ENCODE measurements at regions not wholly inside any gene's neighbourhood (a gene's known extent, or its start where the extent isn't known, plus 50 kb on each side); places are given as distances from the start of the nearest gene placed in this dataset.

GRCh38 chr5:115389799-115390382, 93.4 kb upstream of the CCDC112 start:
- CTCF ChIA-PET (ENCODE audit: low intra/inter-chr PET ratio, low total read pairs) = no interaction called here
- peak; percentile 78 for ATAC-seq
- no peak for DNase-seq (ENCODE audit: low spot score)

More at GRCh38 chr5:115389799-115390382, 93.4 kb upstream of the CCDC112 start:
- H3K4me3 ChIP-seq (replicated peaks in 1 of 3; ENCODE audit: insufficient read depth in 1 of 3, low read depth in 2 of 3, low read length in 3 of 3) = no peak overlapping the region
- no TSS peak for BruUV-seq (replicated peaks)
- H3K27ac ChIP-seq (ENCODE audit: extremely low read length, insufficient read depth, low read length) = no peak overlapping the region
- H3K4me2 ChIP-seq (ENCODE audit: low read depth, low read length) = no peak overlapping the region
- POLR2A ChIA-PET = no interaction called here
- intact Hi-C loops (cut with micrococcal nuclease; ENCODE audit: unreplicated experiment) (no loop called here), in situ Hi-C loops (cut with HindIII; ENCODE audit: extremely low pct_ligation_motif_present, low pct_unique_long_range_greater_than_20kb) (no loop called here)
- H3K4me1 ChIP-seq (ENCODE audit: insufficient read depth, low read length) = no peaks in the 10 kb centered on the region
- TF ChIP-seq BRF2 (CRISPR knock-in tag; IDR thresholded peaks at IDR 0.05) (no peak), ATF7 (IDR thresholded peaks at IDR 0.05) (0 out of 2 replicates have a peak, but pooled peaks have one; percentile 23), ATF7 (CRISPR knock-in tag; IDR thresholded peaks at IDR 0.05) (no peak), ZNF576 (CRISPR knock-in tag; IDR thresholded peaks at IDR 0.05) (no peak), STAG1 (CRISPR knock-in tag; IDR thresholded peaks at IDR 0.05) (peak; percentile 47), MAF1 (CRISPR knock-in tag; IDR thresholded peaks at IDR 0.05; ENCODE audit: borderline replicate concordance) (no peak), ELF3 (CRISPR knock-in tag; IDR thresholded peaks at IDR 0.05) (no peak), PHF5A (CRISPR knock-in tag; IDR thresholded peaks at IDR 0.05; ENCODE audit: low read depth, unreplicated experiment) (no peak), RAD21 (CRISPR knock-in tag; IDR thresholded peaks at IDR 0.05) (0 out of 2 replicates have a peak, but pooled peaks have one; percentile 12), NR2F6 (IDR thresholded peaks at IDR 0.05) (0 out of 2 replicates have a peak, but pooled peaks have one; percentile 16), NR2F6 (CRISPR knock-in tag; IDR thresholded peaks at IDR 0.05) (peak; percentile 61; the same call in 1 of the 2 replicates), ZNF841 (CRISPR knock-in tag; IDR thresholded peaks at IDR 0.05; ENCODE audit: borderline replicate concordance) (no peak), ZNF614 (CRISPR knock-in tag; IDR thresholded peaks at IDR 0.05; ENCODE audit: borderline replicate concordance) (no peak), CTCF (CRISPR knock-in tag; IDR thresholded peaks at IDR 0.05) (peak; percentile 54), ZNF33B (CRISPR knock-in tag; IDR thresholded peaks at IDR 0.05) (no peak), KLF9 (CRISPR knock-in tag; IDR thresholded peaks at IDR 0.05; ENCODE audit: low read depth) (no peak), MED1 (CRISPR knock-in tag; IDR thresholded peaks at IDR 0.05) (no peak), POLR2G (IDR thresholded peaks at IDR 0.05; ENCODE audit: low read depth, low read length) (no peak), GTF3A (CRISPR knock-in tag; conservative IDR thresholded peaks at IDR 0.05) (no peak), YEATS4 (CRISPR knock-in tag; IDR thresholded peaks at IDR 0.05; ENCODE audit: borderline replicate concordance) (no peak), HMG20A (CRISPR knock-in tag; IDR thresholded peaks at IDR 0.05; ENCODE audit: borderline replicate concordance) (no peak)
- 46% methylated on average over 10 of the region's 15 CpGs for WGBS (ENCODE audit: low lambda C conversion rate)
- no peak for FAIRE-seq
- no peaks in the 10 kb centered on the region for H3K9me3 ChIP-seq (ENCODE audit: low read length)
- no peak overlapping the region for H3K9ac ChIP-seq (ENCODE audit: insufficient read depth, low read depth, low read length)
- H4K20me1 ChIP-seq (ENCODE audit: insufficient read depth, low read length) = no peaks in the 10 kb centered on the region
- H3K36me3 ChIP-seq (replicated peaks in 1 of 2; ENCODE audit: control insufficient read depth in 1 of 2, insufficient read depth in 2 of 2, low read length in 2 of 2) = no peaks in the 10 kb centered on the region
- no peaks in the 10 kb centered on the region for H3K79me2 ChIP-seq (ENCODE audit: insufficient read depth, low read length)
- H3K27me3 ChIP-seq (ENCODE audit: control insufficient read depth in 1 of 2, insufficient read depth in 2 of 2, low read length in 2 of 2) = peaks cover 0 to 3% of the 10 kb centered on the region in 2 experiments; a peak in 2 of 5 replicates
- no peak overlapping the region for H2AFZ ChIP-seq (ENCODE audit: low read length)
